OCI-LY3 (cell line): ENCODE measurements at regions not wholly inside any gene's neighbourhood (a gene's known extent, or its start where the extent isn't known, plus 50 kb on each side); places are given as distances from the start of the nearest gene placed in this dataset.

ENCODE experiments used
- H2AFZ ChIP-seq: fragments of 200-600, 300-600 bp; shearing (Covaris generic); 2 replicates; pipeline ENCODE4 v1.6.0; 2014; ENCODE audit warnings: antibody characterized with exemption, low read depth, low read length
- H3K27ac ChIP-seq: fragments of 200-600, 300-600 bp; sonication (generic); 2 replicates; pipeline ENCODE4 v1.5.1; 2014; ENCODE audit warnings: mild to moderate bottlenecking, low read length, moderate library complexity, mixed read lengths
- H3K27me3 ChIP-seq: fragments of 200-600, 300-600 bp; sonication (generic); 2 replicates; pipeline ENCODE4 v1.6.1; 2014; ENCODE audit warnings: low read depth, low read length, mixed read lengths
- H3K36me3 ChIP-seq: fragments of 200-600, 300-600 bp; sonication (generic); replicated peaks from 2 replicates; pipeline ENCODE3; 2014; ENCODE audit warnings: low read depth, low read length, mixed read lengths
- H3K4me1 ChIP-seq: fragments of 300-600, 200-600 bp; sonication (generic); 2 replicates; pipeline ENCODE4 v1.6.1; 2014; ENCODE audit warnings: low read length, mixed read lengths
- H3K4me2 ChIP-seq: fragments of 200-600, 300-600 bp; sonication (generic); 2 replicates; pipeline ENCODE4 v1.6.1; 2014; ENCODE audit warnings: low read length, mixed read lengths
- H3K4me3 ChIP-seq: fragments of 300-600, 200-600 bp; sonication (generic); 2 replicates; pipeline ENCODE4 v1.5.1; 2014; ENCODE audit warnings: antibody characterized with exemption, mild to moderate bottlenecking, low read length, moderate library complexity
- H3K79me2 ChIP-seq: fragments of 300-600, 200-600 bp; shearing (Covaris generic); 2 replicates; pipeline ENCODE4 v1.6.1; 2014; ENCODE audit warnings: mild to moderate bottlenecking, low read length, mixed read lengths
- H3K9ac ChIP-seq: fragments of 300-600, 200-600 bp; shearing (Covaris generic); 2 replicates; pipeline ENCODE4 v1.6.0; 2014; ENCODE audit warnings: mild to moderate bottlenecking, low read length, moderate library complexity
- H3K9me3 ChIP-seq: fragments of 200-600, 300-600 bp; shearing (Covaris generic); 2 replicates; pipeline ENCODE4 v1.6.1; 2014; ENCODE audit warnings: low read length, mixed read lengths; ENCODE audit not compliant: insufficient read depth
- H4K20me1 ChIP-seq: fragments of 200-600, 300-600 bp; sonication (generic); 2 replicates; pipeline ENCODE4 v1.6.1; 2016; ENCODE audit warnings: low read length, mixed read lengths; ENCODE audit not compliant: insufficient read depth
- CTCF ChIP-seq: fragments of 200-600, 300-600 bp; sonication (generic); IDR thresholded peaks from 2 replicates; pipeline ENCODE4 v1.5.1; 2014; ENCODE audit warnings: antibody characterized with exemption, low read length, low read depth
- EZH2phosphoT487 ChIP-seq: fragments of 200-600 bp; shearing (Covaris generic); IDR thresholded peaks from 2 replicates; pipeline ENCODE4 v1.6.1; 2018; ENCODE audit warnings: antibody characterized with exemption, mixed run types, low read depth

DNA sequence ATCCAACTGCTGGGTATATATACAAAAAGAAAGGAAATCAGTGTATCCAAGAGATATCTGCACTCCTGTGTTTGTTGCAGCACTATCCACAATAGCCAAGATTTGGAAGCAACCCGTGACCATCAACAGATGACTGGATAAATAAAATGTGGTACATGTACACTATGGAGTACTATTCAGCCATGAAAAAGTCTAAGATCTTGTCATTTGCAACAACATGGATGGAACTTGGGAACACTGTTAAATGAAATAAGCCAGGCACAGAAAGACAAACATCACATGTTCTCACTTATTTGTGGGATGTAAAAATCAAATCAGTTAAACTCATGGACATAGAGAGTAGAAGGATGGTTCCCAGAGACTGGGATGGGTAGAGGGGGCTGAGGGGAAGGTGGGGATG lies 620.7 kb downstream of the RBFOX1 start:
- no peaks in the 10 kb centered on the region for H3K9me3 ChIP-seq
- no peaks in the 10 kb centered on the region for H3K27me3 ChIP-seq
- no peaks in the 10 kb centered on the region for H4K20me1 ChIP-seq
- H2AFZ ChIP-seq = no peak overlapping the region
- H3K27ac ChIP-seq = no peak overlapping the region
- H3K36me3 ChIP-seq = no peaks in the 10 kb centered on the region
- no peaks in the 10 kb centered on the region for H3K79me2 ChIP-seq
- TF ChIP-seq EZH2phosphoT487 = no peak
- no peak for TF ChIP-seq CTCF
- H3K4me3 ChIP-seq = no peak overlapping the region
- H3K4me1 ChIP-seq = no peaks in the 10 kb centered on the region
- no peak overlapping the region for H3K4me2 ChIP-seq
- H3K9ac ChIP-seq = no peak overlapping the region

- no peaks in the 10 kb centered on the region for H3K36me3 ChIP-seq
- H3K4me1 ChIP-seq = no peaks in the 10 kb centered on the region
- H2AFZ ChIP-seq = no peak overlapping the region
- no peak overlapping the region for H3K9ac ChIP-seq
- no peak overlapping the region for H3K4me2 ChIP-seq
- H3K9me3 ChIP-seq = no peaks in the 10 kb centered on the region
- no peaks in the 10 kb centered on the region for H3K27me3 ChIP-seq
- TF ChIP-seq EZH2phosphoT487 (no peak), CTCF (no peak)
- H3K79me2 ChIP-seq = no peaks in the 10 kb centered on the region
- H4K20me1 ChIP-seq = no peaks in the 10 kb centered on the region
- H3K4me3 ChIP-seq = no peak overlapping the region
- no peak overlapping the region for H3K27ac ChIP-seq
Measured at GRCh38 chr16:7946142-7946541, 613.5 kb downstream of the RBFOX1 start.

GRCh38 chr16:7938175-7938574 lies 605.5 kb downstream of the RBFOX1 start:
- Histone ChIP-seq H3K4me3 (no peak overlapping the region), H3K9me3 (no peaks in the 10 kb centered on the region), H2AFZ (no peak overlapping the region), H3K79me2 (no peaks in the 10 kb centered on the region), H3K4me1 (no peaks in the 10 kb centered on the region), H3K27me3 (no peaks in the 10 kb centered on the region), H3K4me2 (no peak overlapping the region), H3K27ac (no peak overlapping the region), H3K36me3 (no peaks in the 10 kb centered on the region), H4K20me1 (no peaks in the 10 kb centered on the region), H3K9ac (no peak overlapping the region)
- TF ChIP-seq CTCF = no peak
- TF ChIP-seq EZH2phosphoT487 = no peak

DNA sequence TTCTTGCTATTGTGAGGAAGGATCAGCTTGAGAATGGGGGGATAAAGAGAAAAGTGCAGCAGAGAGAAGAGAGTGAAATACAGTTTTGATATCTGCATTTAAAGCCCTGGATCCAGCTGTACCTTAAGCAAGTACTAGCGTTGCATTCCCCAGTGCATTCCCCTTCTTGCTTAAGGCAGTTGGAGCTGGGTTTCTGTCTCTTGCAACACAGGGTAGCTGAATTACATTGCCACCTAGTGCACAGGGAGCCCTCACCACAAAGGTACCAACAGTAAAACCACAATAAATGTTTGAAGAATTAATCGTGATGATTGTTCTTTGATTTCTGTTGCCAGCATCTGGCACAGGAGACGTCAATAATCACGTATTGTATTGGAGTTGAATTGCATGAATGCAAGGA lies 588.7 kb downstream of the RBFOX1 start:
- Histone ChIP-seq H3K4me1 (no peaks in the 10 kb centered on the region), H3K9me3 (no peaks in the 10 kb centered on the region), H3K4me2 (no peak overlapping the region), H3K9ac (no peak overlapping the region), H3K27ac (no peak overlapping the region), H3K27me3 (no peaks in the 10 kb centered on the region), H2AFZ (no peak overlapping the region), H3K36me3 (no peaks in the 10 kb centered on the region), H4K20me1 (no peaks in the 10 kb centered on the region), H3K4me3 (no peak overlapping the region), H3K79me2 (no peaks in the 10 kb centered on the region)
- no peak for TF ChIP-seq EZH2phosphoT487
- no peak for TF ChIP-seq CTCF
